ENCODE measurements at regions not wholly inside any gene's neighbourhood (a gene's known extent, or its start where the extent isn't known, plus 50 kb on each side); places are given as distances from the start of the nearest gene placed in this dataset.

DNA sequence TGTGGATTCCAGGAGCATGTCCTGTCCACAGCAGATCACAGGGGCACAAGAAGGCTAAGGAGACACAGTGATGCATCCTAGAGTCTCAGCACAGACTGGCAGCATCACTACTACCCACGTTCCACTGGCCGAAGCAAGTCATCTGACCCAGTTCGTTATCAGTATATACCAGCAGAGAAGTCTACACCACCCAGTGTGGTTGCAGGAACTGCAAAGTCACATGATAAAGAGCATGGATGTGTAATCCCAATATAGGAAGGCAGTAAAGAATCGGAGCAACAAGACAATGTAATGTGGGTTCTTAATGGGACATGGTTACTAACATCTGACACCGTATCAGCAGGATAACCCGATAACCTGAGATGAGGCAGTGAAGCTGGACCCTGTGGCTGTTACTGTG lies 246.6 kb downstream of the RRAGC start (continued):
- TF ChIP-seq, protein P1, sequence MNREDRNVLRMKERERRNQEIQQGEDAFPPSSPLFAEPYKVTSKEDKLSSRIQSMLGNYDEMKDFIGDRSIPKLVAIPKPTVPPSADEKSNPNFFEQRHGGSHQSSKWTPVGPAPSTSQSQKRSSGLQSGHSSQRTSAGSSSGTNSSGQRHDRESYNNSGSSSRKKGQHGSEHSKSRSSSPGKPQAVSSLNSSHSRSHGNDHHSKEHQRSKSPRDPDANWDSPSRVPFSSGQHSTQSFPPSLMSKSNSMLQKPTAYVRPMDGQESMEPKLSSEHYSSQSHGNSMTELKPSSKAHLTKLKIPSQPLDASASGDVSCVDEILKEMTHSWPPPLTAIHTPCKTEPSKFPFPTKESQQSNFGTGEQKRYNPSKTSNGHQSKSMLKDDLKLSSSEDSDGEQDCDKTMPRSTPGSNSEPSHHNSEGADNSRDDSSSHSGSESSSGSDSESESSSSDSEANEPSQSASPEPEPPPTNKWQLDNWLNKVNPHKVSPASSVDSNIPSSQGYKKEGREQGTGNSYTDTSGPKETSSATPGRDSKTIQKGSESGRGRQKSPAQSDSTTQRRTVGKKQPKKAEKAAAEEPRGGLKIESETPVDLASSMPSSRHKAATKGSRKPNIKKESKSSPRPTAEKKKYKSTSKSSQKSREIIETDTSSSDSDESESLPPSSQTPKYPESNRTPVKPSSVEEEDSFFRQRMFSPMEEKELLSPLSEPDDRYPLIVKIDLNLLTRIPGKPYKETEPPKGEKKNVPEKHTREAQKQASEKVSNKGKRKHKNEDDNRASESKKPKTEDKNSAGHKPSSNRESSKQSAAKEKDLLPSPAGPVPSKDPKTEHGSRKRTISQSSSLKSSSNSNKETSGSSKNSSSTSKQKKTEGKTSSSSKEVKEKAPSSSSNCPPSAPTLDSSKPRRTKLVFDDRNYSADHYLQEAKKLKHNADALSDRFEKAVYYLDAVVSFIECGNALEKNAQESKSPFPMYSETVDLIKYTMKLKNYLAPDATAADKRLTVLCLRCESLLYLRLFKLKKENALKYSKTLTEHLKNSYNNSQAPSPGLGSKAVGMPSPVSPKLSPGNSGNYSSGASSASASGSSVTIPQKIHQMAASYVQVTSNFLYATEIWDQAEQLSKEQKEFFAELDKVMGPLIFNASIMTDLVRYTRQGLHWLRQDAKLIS (CRISPR knock-in tag; IDR thresholded peaks at IDR 0.05; ENCODE audit: borderline replicate concordance), result no peak
- no peak for TF ChIP-seq IRF2 (CRISPR knock-in tag; IDR thresholded peaks at IDR 0.05; ENCODE audit: borderline replicate concordance, low read depth)

DNA sequence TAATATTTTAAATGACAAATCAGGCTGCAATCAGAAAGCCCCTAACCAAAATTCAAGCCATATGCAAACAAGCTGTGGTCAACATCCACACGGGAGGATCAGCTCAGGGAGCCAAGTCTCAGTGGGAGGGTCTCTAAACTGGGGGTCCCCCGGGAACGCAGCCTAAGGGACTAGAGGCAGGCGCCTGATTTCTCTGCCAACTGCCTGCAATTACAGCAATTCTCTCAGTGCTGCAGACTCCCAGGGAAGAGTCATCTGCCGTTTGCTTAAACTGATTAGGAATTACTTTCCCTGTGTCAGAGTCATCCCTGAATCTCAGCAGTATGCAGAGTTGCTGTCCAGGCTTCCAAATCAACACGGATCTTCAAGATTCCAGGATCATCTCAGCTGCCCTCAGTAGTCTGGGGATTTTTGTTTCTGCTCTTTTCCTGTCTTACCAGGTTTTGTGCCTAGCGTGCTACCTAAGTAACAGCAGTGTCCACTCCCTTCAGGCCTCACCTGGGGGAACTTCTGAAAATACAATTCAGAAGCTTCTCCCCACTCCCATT lies 247.8 kb downstream of the RRAGC start:
- POLR2A ChIA-PET, result no interaction called here
- no peak overlapping the region for H3K4me3 Mint-ChIP-seq

More for the DNA sequence above, 247.8 kb downstream of the RRAGC start:
- TF ChIP-seq, protein P2, sequence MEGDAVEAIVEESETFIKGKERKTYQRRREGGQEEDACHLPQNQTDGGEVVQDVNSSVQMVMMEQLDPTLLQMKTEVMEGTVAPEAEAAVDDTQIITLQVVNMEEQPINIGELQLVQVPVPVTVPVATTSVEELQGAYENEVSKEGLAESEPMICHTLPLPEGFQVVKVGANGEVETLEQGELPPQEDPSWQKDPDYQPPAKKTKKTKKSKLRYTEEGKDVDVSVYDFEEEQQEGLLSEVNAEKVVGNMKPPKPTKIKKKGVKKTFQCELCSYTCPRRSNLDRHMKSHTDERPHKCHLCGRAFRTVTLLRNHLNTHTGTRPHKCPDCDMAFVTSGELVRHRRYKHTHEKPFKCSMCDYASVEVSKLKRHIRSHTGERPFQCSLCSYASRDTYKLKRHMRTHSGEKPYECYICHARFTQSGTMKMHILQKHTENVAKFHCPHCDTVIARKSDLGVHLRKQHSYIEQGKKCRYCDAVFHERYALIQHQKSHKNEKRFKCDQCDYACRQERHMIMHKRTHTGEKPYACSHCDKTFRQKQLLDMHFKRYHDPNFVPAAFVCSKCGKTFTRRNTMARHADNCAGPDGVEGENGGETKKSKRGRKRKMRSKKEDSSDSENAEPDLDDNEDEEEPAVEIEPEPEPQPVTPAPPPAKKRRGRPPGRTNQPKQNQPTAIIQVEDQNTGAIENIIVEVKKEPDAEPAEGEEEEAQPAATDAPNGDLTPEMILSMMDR (IDR thresholded peaks at IDR 0.05), result no peak
- TF ChIP-seq, protein P3, sequence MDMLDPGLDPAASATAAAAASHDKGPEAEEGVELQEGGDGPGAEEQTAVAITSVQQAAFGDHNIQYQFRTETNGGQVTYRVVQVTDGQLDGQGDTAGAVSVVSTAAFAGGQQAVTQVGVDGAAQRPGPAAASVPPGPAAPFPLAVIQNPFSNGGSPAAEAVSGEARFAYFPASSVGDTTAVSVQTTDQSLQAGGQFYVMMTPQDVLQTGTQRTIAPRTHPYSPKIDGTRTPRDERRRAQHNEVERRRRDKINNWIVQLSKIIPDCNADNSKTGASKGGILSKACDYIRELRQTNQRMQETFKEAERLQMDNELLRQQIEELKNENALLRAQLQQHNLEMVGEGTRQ (CRISPR knock-in tag; IDR thresholded peaks at IDR 0.05), result no peak
- TF ChIP-seq RELA (CRISPR knock-in tag; IDR thresholded peaks at IDR 0.05; ENCODE audit: borderline replicate concordance) (no peak), ZNF416 (CRISPR knock-in tag; IDR thresholded peaks at IDR 0.05) (no peak), OVOL2 (CRISPR knock-in tag; IDR thresholded peaks at IDR 0.05; ENCODE audit: borderline replicate concordance) (no peak), EMX1 (CRISPR knock-in tag; IDR thresholded peaks at IDR 0.05) (no peak), ETV6 (CRISPR knock-in tag; IDR thresholded peaks at IDR 0.05) (no peak), ERG (CRISPR knock-in tag; IDR thresholded peaks at IDR 0.05) (no peak), ZNF263 (CRISPR knock-in tag; IDR thresholded peaks at IDR 0.05; ENCODE audit: low read depth) (no peak), E2F1 (CRISPR knock-in tag; IDR thresholded peaks at IDR 0.05) (no peak), FOXP1 (CRISPR knock-in tag; IDR thresholded peaks at IDR 0.05; ENCODE audit: borderline replicate concordance) (no peak), ZNF317 (CRISPR knock-in tag; IDR thresholded peaks at IDR 0.05; ENCODE audit: borderline replicate concordance, low read depth) (no peak), TCF7 (CRISPR knock-in tag; IDR thresholded peaks at IDR 0.05; ENCODE audit: low read depth) (no peak), FOXK1 (CRISPR knock-in tag; IDR thresholded peaks at IDR 0.05) (no peak), ZNF396 (CRISPR knock-in tag; IDR thresholded peaks at IDR 0.05; ENCODE audit: borderline replicate concordance) (no peak), GABPB1 (CRISPR knock-in tag; IDR thresholded peaks at IDR 0.05) (no peak)
- TF ChIP-seq, protein P4, sequence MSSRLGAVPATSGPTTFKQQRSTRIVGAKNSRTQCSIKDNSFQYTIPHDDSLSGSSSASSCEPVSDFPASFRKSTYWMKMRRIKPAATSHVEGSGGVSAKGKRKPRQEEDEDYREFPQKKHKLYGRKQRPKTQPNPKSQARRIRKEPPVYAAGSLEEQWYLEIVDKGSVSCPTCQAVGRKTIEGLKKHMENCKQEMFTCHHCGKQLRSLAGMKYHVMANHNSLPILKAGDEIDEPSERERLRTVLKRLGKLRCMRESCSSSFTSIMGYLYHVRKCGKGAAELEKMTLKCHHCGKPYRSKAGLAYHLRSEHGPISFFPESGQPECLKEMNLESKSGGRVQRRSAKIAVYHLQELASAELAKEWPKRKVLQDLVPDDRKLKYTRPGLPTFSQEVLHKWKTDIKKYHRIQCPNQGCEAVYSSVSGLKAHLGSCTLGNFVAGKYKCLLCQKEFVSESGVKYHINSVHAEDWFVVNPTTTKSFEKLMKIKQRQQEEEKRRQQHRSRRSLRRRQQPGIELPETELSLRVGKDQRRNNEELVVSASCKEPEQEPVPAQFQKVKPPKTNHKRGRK (CRISPR knock-in tag; IDR thresholded peaks at IDR 0.05; ENCODE audit: borderline replicate concordance), result no peak
- TF ChIP-seq, protein P5, sequence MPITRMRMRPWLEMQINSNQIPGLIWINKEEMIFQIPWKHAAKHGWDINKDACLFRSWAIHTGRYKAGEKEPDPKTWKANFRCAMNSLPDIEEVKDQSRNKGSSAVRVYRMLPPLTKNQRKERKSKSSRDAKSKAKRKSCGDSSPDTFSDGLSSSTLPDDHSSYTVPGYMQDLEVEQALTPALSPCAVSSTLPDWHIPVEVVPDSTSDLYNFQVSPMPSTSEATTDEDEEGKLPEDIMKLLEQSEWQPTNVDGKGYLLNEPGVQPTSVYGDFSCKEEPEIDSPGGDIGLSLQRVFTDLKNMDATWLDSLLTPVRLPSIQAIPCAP (CRISPR knock-in tag; IDR thresholded peaks at IDR 0.05), result no peak
- TF ChIP-seq, protein P6, sequence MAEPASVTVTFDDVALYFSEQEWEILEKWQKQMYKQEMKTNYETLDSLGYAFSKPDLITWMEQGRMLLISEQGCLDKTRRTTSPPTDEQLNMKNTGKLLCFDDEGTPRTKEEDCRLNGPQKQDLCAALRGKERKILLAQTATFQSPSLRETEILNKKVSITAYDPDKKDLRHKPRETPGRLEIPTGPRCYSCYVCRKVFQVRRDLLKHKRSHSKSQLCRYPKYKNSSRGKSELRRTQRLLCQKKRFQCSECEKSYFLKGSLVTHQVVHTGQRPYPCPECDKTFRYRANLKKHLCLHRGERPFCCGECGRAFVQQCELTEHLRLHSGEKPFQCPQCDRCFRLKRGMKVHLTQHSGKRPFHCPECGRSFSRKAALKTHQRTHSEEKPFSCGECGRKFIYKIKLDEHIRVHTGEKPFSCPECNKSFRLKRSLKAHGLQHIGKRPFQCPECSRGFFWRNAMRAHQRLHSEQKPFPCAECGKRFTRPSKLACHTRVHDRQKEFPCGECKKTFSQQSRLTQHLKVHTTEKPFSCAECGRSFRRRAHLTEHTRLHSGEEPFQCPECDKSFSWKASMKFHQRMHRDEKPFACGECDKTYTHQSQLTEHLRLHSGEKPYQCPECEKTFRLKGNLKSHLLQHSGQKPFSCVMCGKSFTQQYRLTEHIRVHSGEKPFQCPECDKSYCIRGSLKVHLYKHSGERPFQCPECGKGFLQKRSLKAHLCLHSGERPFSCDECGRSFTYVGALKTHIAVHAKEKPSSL (CRISPR knock-in tag; conservative IDR thresholded peaks at IDR 0.05), result no peak
- peaks cover 14% of the 10 kb centered on the region for H3K9me3 Mint-ChIP-seq
- H3K27me3 Mint-ChIP-seq (ENCODE audit: low read depth), result peaks cover 10% of the 10 kb centered on the region
- peaks cover 22% of the 10 kb centered on the region for H3K4me1 Mint-ChIP-seq
- H3K27ac Mint-ChIP-seq, result no peak overlapping the region
- CTCF ChIA-PET, result no interaction called here
- DNase-seq (ENCODE audit: low spot score) (no peak), ATAC-seq (no peak)
- peaks cover 10% of the 10 kb centered on the region for H3K36me3 Mint-ChIP-seq

All from WTC11 (cell line).